ENCODE measurements at regions not wholly inside any gene's neighbourhood (a gene's known extent, or its start where the extent isn't known, plus 50 kb on each side); places are given as distances from the start of the nearest gene placed in this dataset.

DNA sequence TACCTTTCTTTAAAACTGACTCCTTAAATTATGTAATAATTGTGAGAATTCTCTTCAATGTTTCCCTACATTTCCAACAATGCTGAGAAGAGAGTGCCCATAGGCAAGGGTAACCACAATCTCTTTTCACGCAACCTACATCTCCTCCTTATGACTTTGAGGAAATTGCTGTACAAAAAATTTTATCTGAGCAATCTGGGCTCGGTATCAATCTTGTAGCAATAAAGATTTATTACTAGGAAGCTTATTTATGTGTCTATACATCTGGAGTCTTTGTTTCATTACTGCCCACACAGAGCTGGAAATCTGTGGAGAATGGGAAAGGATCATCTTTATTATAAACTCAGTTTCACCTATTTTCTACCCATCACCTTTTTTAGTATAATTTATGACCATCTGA, 913.8 kb upstream of the SORCS1 start:
- TF ChIP-seq, protein P1, sequence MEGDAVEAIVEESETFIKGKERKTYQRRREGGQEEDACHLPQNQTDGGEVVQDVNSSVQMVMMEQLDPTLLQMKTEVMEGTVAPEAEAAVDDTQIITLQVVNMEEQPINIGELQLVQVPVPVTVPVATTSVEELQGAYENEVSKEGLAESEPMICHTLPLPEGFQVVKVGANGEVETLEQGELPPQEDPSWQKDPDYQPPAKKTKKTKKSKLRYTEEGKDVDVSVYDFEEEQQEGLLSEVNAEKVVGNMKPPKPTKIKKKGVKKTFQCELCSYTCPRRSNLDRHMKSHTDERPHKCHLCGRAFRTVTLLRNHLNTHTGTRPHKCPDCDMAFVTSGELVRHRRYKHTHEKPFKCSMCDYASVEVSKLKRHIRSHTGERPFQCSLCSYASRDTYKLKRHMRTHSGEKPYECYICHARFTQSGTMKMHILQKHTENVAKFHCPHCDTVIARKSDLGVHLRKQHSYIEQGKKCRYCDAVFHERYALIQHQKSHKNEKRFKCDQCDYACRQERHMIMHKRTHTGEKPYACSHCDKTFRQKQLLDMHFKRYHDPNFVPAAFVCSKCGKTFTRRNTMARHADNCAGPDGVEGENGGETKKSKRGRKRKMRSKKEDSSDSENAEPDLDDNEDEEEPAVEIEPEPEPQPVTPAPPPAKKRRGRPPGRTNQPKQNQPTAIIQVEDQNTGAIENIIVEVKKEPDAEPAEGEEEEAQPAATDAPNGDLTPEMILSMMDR (conservative IDR thresholded peaks at IDR 0.05 in 1 of 2, IDR thresholded peaks at IDR 0.05 in 1 of 2; ENCODE audit: low read depth in 1 of 2, low read length in 2 of 2) = no peak
- no peak for TF ChIP-seq EZH2 (IDR thresholded peaks at IDR 0.05; ENCODE audit: low read length, missing control alignments)

All from fibroblast of lung (primary cell).